ENCODE measurements at regions not wholly inside any gene's neighbourhood (a gene's known extent, or its start where the extent isn't known, plus 50 kb on each side); places are given as distances from the start of the nearest gene placed in this dataset.

DNA sequence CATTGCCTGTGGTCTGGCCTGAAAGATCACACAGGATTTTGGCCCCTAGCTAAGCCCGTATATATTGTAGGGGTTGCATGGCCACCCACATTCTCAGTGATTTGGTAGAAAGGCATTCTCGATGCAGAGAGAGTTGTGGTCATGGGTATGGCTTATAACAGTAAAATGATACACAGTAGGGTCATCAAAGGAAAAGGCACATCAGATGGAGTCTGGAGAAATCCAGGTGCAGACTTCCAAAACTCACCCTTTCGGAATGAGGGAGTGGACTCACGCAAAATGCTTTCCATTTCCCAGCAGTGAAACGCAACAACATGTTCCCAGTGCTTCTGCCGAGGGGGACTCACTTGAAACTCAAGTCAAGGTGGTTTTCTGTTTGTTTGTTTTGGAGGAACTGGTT, 802.5 kb upstream of the SLITRK1 start:
- TF ChIP-seq YY1 (IDR thresholded peaks at IDR 0.05; ENCODE audit: extremely low read depth, insufficient replicate concordance, low read depth, low read length) (no peak), CBX3 (IDR thresholded peaks at IDR 0.05; ENCODE audit: low read depth) (no peak), RAD21 (IDR thresholded peaks at IDR 0.05; ENCODE audit: low read depth) (no peak), EZH2phosphoT487 (IDR thresholded peaks at IDR 0.05; ENCODE audit: borderline replicate concordance) (no peak), SIN3A (IDR thresholded peaks at IDR 0.05; ENCODE audit: low read depth) (no peak), EZH2 (IDR thresholded peaks at IDR 0.05) (no peak), POLR2AphosphoS5 (IDR thresholded peaks at IDR 0.05; ENCODE audit: low read depth, low read length) (no peak), ZNF274 (IDR thresholded peaks at IDR 0.05; ENCODE audit: low read depth, low read length) (no peak), POLR2A (IDR thresholded peaks at IDR 0.05; ENCODE audit: borderline replicate concordance, extremely low read depth, insufficient read depth, insufficient read length) (no peak), ZFX (IDR thresholded peaks at IDR 0.05) (no peak)
- TF ChIP-seq, protein P1, sequence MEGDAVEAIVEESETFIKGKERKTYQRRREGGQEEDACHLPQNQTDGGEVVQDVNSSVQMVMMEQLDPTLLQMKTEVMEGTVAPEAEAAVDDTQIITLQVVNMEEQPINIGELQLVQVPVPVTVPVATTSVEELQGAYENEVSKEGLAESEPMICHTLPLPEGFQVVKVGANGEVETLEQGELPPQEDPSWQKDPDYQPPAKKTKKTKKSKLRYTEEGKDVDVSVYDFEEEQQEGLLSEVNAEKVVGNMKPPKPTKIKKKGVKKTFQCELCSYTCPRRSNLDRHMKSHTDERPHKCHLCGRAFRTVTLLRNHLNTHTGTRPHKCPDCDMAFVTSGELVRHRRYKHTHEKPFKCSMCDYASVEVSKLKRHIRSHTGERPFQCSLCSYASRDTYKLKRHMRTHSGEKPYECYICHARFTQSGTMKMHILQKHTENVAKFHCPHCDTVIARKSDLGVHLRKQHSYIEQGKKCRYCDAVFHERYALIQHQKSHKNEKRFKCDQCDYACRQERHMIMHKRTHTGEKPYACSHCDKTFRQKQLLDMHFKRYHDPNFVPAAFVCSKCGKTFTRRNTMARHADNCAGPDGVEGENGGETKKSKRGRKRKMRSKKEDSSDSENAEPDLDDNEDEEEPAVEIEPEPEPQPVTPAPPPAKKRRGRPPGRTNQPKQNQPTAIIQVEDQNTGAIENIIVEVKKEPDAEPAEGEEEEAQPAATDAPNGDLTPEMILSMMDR (IDR thresholded peaks at IDR 0.05 in 2 of 3, conservative IDR thresholded peaks at IDR 0.05 in 1 of 3; ENCODE audit: borderline replicate concordance in 1 of 3, insufficient read depth in 1 of 3, low read depth in 2 of 3, low read length in 2 of 3) = no peak
- TF ChIP-seq, protein P2, sequence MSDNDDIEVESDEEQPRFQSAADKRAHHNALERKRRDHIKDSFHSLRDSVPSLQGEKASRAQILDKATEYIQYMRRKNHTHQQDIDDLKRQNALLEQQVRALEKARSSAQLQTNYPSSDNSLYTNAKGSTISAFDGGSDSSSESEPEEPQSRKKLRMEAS (IDR thresholded peaks at IDR 0.05) = no peak
- TF ChIP-seq, protein P3, sequence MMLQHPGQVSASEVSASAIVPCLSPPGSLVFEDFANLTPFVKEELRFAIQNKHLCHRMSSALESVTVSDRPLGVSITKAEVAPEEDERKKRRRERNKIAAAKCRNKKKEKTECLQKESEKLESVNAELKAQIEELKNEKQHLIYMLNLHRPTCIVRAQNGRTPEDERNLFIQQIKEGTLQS (IDR thresholded peaks at IDR 0.05) = no peak
- TF ChIP-seq, protein P4, sequence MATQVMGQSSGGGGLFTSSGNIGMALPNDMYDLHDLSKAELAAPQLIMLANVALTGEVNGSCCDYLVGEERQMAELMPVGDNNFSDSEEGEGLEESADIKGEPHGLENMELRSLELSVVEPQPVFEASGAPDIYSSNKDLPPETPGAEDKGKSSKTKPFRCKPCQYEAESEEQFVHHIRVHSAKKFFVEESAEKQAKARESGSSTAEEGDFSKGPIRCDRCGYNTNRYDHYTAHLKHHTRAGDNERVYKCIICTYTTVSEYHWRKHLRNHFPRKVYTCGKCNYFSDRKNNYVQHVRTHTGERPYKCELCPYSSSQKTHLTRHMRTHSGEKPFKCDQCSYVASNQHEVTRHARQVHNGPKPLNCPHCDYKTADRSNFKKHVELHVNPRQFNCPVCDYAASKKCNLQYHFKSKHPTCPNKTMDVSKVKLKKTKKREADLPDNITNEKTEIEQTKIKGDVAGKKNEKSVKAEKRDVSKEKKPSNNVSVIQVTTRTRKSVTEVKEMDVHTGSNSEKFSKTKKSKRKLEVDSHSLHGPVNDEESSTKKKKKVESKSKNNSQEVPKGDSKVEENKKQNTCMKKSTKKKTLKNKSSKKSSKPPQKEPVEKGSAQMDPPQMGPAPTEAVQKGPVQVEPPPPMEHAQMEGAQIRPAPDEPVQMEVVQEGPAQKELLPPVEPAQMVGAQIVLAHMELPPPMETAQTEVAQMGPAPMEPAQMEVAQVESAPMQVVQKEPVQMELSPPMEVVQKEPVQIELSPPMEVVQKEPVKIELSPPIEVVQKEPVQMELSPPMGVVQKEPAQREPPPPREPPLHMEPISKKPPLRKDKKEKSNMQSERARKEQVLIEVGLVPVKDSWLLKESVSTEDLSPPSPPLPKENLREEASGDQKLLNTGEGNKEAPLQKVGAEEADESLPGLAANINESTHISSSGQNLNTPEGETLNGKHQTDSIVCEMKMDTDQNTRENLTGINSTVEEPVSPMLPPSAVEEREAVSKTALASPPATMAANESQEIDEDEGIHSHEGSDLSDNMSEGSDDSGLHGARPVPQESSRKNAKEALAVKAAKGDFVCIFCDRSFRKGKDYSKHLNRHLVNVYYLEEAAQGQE (IDR thresholded peaks at IDR 0.05; ENCODE audit: low read depth) = no peak

Data from HCT116 (cell line).